Activated T-helper 1 cell treated with anti-CD3 and anti-CD28 coated beads, Interleukin-12 subunit alpha, Interleukin-12 subunit beta, Interleukin-2, Interleukin-4 antibody, amounts not matched to agents 30 ng/mL and 10 ng/mL and 1 ng/mL, durations not matched to agents 14 hours and 24 hours and 36 hours (primary cell): ENCODE measurements at regions not wholly inside any gene's neighbourhood (a gene's known extent, or its start where the extent isn't known, plus 50 kb on each side); places are given as distances from the start of the nearest gene placed in this dataset.

Experiments used
- DNase-seq: peaks from one replicate; pipeline ENCODE4 v3.0.0; 2021; ENCODE audit warnings: low spot score
- H3K27ac Mint-ChIP-seq: one replicate; pipeline ENCODE4 v1.8.0; 2021; ENCODE audit warnings: mild to moderate bottlenecking, mixed read lengths
- H3K27me3 Mint-ChIP-seq: one replicate; pipeline ENCODE4 v1.8.0; 2022; ENCODE audit warnings: mild to moderate bottlenecking, moderate library complexity, mixed read lengths; ENCODE audit not compliant: insufficient read depth
- H3K36me3 Mint-ChIP-seq: one replicate; pipeline ENCODE4 v1.8.0; 2021; ENCODE audit warnings: low read depth, mixed read lengths
- H3K4me1 Mint-ChIP-seq: one replicate; pipeline ENCODE4 v1.8.0; 2021; ENCODE audit warnings: low read depth, mixed read lengths
- H3K4me3 Mint-ChIP-seq: one replicate; pipeline ENCODE4 v1.8.0; 2021; ENCODE audit warnings: mild to moderate bottlenecking, moderate library complexity, mixed read lengths
- H3K9me3 Mint-ChIP-seq: one replicate; pipeline ENCODE4 v1.8.0; 2021; ENCODE audit warnings: mixed read lengths
- intact Hi-C: fragments of 100-400 bp; cut with micrococcal nuclease; formaldehyde crosslinking; loops from one replicate; pipeline ENCODE4 v1.15.1; 2024

DNA sequence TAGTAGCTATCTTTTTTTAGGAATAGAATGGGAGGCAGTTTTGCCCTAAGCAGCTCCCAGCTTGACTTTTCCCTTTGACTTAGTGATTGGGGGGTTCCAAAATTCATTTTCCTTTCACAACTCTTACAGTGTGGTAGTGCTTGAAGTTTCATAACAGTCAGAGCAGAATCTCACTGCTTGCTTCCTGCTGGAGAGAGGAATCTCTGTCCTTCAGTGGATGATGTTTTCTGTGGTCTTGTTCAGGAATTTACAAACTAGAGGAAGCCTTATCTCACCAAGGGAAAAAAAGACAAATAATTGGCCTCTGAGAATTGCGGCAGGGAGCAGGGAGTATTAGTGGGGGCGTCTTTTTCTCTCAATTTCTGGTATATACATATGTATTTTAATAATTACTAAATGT, 326.6 kb upstream of the C2CD4B start:
- intact Hi-C loops: no loop called here
- Mint-ChIP-seq H3K36me3 (no peaks in the 10 kb centered on the region), H3K9me3 (no peaks in the 10 kb centered on the region)

DNA sequence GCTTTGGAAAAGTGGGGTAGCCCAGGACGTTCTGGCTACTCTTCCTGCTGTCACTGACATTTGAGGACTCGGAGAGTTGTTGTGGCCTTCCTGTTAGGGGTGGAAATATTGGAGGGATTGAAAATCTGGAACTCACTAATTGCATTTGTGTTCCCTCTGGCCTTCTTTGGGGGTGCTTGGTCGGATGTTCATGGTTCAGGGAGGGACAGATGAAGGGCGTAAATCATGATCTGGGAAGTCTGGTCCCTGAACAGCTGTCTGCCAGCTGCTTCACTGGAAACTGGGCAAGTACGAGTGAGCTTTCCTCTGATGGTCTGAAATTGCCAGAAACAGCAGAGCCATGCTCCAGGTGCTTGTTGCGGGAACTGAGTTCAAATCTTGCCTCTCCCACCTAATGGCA, 327.8 kb upstream of the C2CD4B start:
- H3K9me3 Mint-ChIP-seq: no peaks in the 10 kb centered on the region
- no peaks in the 10 kb centered on the region for H3K4me1 Mint-ChIP-seq
- H3K4me3 Mint-ChIP-seq: no peak overlapping the region
- no peak for DNase-seq
- H3K27me3 Mint-ChIP-seq: peaks cover 6% of the 10 kb centered on the region
- no peaks in the 10 kb centered on the region for H3K36me3 Mint-ChIP-seq
- intact Hi-C loops: no loop called here
- no peak overlapping the region for H3K27ac Mint-ChIP-seq

More for the DNA sequence above, 326.6 kb upstream of the C2CD4B start:
- Mint-ChIP-seq H3K4me1 (no peaks in the 10 kb centered on the region), H3K27me3 (peaks cover 6% of the 10 kb centered on the region), H3K27ac (no peak overlapping the region), H3K4me3 (no peak overlapping the region)
- no peak for DNase-seq

DNA sequence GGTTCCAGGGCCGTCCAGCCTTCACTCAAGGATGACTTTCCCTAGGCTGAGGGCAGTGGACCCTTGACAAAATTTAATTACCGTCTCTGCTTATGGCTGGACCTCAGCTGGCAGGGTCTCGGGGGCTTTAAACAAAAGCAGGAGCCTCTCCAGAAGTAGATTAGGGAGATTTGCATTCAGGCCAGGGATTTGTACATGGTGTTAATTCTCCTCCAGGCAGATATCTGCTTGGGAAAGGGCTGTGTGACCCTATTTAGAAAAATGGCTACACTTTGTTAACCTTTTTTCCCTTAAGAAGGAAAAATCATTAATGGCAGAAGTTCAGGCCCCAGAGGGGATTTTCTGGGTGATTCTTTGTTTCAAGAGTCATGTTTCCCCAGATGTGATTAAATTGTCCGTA, 329.1 kb upstream of the C2CD4B start:
- intact Hi-C loops: no loop called here
- H3K36me3 Mint-ChIP-seq: no peaks in the 10 kb centered on the region
- H3K27ac Mint-ChIP-seq: no peak overlapping the region
- no peak for DNase-seq
- H3K9me3 Mint-ChIP-seq: no peaks in the 10 kb centered on the region
- H3K4me1 Mint-ChIP-seq: no peaks in the 10 kb centered on the region
- H3K4me3 Mint-ChIP-seq: no peak overlapping the region
- H3K27me3 Mint-ChIP-seq: peaks cover 5% of the 10 kb centered on the region

DNA sequence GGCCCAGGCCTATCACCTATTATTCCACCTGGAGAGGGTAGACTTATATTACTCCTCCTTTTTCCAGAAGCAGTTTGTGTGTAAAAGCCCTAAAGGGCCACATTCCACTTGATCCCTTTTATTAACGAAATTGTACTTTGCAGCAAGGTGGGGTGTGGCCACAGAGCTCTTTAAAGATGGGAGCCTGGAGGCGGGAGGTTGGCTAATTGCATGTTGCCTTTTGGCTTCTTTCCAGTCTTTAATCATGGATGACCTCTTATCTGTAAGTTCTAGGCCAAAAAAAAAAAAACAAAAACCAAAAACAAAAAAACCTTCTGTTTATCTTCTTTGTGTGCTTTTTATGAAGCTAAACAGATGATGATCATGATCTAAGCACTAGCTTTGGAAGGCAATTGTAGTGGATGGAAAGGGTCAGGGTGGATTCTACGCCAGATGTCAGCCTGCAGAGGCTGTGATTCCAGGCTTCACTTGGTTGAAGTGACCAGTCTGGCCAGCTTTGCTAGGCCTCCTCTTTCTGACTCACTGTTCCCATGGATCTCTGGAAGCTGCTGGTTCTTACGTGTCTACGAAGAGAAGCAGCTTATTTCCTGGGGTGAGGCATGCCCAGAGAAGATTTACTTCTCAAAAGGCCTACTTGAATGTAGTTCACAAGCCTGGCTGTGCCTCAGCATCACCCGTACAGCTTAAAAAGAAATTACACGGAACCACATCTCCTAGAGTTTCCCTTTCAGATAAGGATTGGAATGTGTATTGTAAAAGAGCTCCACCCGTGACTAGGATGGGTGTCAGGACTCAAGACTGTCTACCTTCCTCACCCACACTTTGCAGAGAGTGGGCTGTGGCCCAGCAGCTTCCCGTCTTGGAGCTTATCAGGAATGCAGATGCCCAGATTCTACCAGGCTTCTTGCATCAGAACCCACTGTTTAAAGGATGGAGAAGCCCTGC, 330.9 kb upstream of the C2CD4B start:
- no peaks in the 10 kb centered on the region for H3K36me3 Mint-ChIP-seq
- no peaks in the 10 kb centered on the region for H3K4me1 Mint-ChIP-seq
- H3K9me3 Mint-ChIP-seq: no peaks in the 10 kb centered on the region
- H3K27ac Mint-ChIP-seq: no peak overlapping the region
- intact Hi-C loops: no loop called here
- H3K27me3 Mint-ChIP-seq: peaks cover 4% of the 10 kb centered on the region
- no peak overlapping the region for H3K4me3 Mint-ChIP-seq
- DNase-seq: no peak

DNA sequence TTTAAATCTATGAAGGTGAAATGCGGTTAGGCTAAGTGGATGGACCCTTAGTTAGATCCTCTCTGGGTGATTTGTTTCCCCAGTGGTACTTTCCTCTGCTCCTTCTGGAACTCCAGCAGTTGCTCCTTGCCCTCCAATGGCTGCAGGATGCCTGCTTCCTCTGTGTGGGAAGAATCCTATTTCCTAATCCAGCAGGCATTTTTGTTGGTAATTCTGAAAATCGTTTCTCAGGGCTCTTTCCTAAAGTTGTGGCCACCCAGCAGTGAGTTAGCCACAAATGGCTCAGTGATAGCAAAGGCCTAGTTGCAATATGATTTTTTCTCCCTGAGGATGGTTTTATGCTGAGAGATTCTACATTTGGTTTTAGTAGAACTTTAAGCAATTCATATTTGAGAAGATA, 332.3 kb upstream of the C2CD4B start:
- Mint-ChIP-seq H3K4me3 (no peak overlapping the region), H3K27me3 (peaks cover 5% of the 10 kb centered on the region), H3K27ac (no peak overlapping the region)

DNA sequence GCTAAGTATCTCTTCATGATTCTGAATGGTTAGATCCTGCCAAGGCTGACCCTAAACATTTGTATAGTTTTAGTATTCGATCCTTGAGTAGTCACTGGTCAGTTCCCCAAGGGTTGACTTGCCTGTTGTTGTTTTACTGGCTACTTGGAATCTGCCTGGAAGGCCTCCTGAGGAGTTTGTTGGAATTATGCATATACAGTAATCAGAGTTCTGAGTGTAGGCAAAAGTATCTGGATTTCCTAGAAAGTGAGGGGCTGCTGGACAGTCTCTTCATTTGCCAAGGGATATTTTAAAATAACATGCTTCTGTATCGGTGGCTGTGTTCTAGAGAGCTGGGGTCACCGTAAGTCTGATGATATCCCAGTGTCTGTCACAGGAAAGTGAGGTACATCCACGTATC, 333.2 kb upstream of the C2CD4B start:
- H3K9me3 Mint-ChIP-seq: no peaks in the 10 kb centered on the region
- peaks cover 5% of the 10 kb centered on the region for H3K27me3 Mint-ChIP-seq
- H3K36me3 Mint-ChIP-seq: no peaks in the 10 kb centered on the region
- H3K4me3 Mint-ChIP-seq: no peak overlapping the region
- no peak for DNase-seq
- H3K4me1 Mint-ChIP-seq: no peaks in the 10 kb centered on the region
- intact Hi-C loops: no loop called here
- H3K27ac Mint-ChIP-seq: no peak overlapping the region

More for the DNA sequence above, 332.3 kb upstream of the C2CD4B start:
- intact Hi-C loops: no loop called here
- no peaks in the 10 kb centered on the region for H3K9me3 Mint-ChIP-seq
- no peak for DNase-seq
- no peaks in the 10 kb centered on the region for H3K4me1 Mint-ChIP-seq
- no peaks in the 10 kb centered on the region for H3K36me3 Mint-ChIP-seq

DNA sequence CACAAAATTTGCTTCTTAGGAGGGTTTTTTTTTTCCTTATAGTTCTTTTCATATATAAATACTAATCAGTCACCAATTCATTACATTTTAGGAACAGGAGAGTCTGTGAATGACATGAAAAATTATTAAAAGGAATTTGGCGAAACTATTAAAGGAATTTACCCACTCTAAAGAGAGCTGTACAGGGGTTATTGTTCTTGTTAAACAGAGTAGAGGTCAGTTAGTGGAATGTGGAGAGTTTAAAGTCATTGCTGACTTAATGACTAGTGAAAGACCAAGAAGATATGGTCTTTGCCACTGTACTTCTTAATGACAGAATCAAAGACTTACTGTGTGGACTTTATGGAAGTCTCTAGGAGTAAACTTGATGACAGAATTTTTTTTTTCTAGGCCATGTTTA, 333.6 kb upstream of the C2CD4B start:
- Mint-ChIP-seq H3K27ac (no peak overlapping the region), H3K36me3 (no peaks in the 10 kb centered on the region), H3K4me1 (no peaks in the 10 kb centered on the region), H3K27me3 (peaks cover 5% of the 10 kb centered on the region), H3K9me3 (no peaks in the 10 kb centered on the region), H3K4me3 (no peak overlapping the region)
- no peak for DNase-seq
- intact Hi-C loops: no loop called here

DNA sequence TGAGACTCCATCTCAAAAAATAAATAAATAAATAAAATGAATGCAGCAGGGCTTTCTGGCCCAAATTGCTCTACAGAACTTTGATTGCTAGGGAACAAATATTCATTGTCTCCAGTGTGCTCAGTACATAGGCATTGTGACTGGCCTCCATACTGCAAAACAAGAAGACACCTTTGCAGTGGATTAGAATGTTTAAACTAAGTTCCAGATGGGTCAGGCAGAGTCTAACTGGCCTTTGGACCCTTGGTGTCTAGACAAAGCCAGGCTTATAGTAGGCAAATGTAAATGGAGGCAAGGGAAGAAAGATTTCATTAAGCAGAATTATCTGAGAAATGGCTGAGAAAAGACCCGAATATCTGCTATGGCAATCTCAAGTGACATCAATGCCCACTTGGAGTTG, 335.2 kb upstream of the C2CD4B start:
- Mint-ChIP-seq H3K9me3 (no peaks in the 10 kb centered on the region), H3K4me1 (no peaks in the 10 kb centered on the region), H3K27me3 (peaks cover 5% of the 10 kb centered on the region), H3K4me3 (no peak overlapping the region), H3K27ac (no peak overlapping the region), H3K36me3 (no peaks in the 10 kb centered on the region)
- DNase-seq: no peak
- intact Hi-C loops: no loop called here

DNA sequence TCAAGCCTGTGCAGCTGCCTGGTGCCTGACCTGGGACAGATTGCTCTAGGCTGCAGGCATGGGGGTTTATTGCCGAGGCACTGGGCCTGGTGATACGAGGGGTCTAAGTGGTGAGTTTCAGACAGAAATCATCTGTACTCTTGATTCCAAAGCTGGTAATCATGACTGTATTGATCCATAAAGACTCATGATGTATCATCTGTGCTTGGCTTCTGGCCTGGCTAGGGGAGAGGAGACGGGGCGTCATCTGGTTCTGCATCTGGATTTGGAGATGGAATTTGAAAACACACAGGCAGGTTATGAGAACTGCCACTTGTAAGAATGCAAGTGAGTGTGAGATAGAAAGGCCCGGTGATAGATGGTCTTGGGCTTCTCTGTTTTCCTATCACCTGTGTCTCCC, 337.4 kb upstream of the C2CD4B start:
- no peak overlapping the region for H3K4me3 Mint-ChIP-seq
- DNase-seq: no peak
- intact Hi-C loops: no loop called here
- H3K36me3 Mint-ChIP-seq: no peaks in the 10 kb centered on the region
- no peak overlapping the region for H3K27ac Mint-ChIP-seq
- H3K9me3 Mint-ChIP-seq: no peaks in the 10 kb centered on the region
- peaks cover 4% of the 10 kb centered on the region for H3K27me3 Mint-ChIP-seq
- no peaks in the 10 kb centered on the region for H3K4me1 Mint-ChIP-seq

DNA sequence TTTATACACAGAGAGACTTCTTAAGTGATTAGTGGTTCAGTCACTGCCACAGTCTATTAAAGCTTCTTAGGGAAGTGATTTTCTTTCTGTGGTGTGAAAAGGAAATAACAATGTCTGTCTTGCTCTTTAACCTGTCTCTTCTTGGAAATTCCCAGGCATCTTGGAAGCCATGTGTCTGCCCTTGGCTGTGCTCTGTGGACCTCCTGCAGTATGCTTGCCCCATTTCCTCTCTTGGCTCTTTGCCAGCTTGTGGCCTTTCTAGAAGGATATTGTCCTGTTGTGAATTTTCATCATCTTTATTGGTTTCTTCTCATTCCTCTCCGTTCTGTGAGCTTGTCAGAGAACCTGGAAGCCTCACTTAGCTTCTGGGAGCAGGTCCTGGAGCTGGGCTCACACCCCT, 338.4 kb upstream of the C2CD4B start:
- Mint-ChIP-seq H3K27me3 (peaks cover 4% of the 10 kb centered on the region), H3K36me3 (no peaks in the 10 kb centered on the region)

DNA sequence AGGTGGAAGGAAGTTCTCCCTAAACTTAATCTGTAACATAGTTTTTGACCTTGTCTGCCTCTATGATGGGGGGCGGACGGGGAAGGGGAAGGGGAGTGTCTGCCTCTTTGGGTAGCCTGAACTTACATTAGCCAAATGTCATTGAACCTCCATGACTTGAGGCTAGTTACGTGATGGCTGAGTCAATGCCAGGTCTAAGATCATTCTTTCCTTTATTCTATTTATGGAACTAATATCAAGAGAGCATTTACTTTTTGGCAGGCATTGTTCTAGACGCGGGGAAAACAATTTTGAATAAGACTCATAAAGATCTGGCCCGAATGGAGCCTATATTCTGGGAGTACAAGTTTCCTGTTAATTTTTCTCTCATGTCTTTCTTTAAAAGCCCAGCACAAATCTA, 340.7 kb upstream of the C2CD4B start:
- Mint-ChIP-seq H3K36me3 (no peaks in the 10 kb centered on the region), H3K9me3 (no peaks in the 10 kb centered on the region), H3K4me1 (no peaks in the 10 kb centered on the region), H3K27ac (no peak overlapping the region), H3K27me3 (peaks cover 4% of the 10 kb centered on the region), H3K4me3 (no peak overlapping the region)
- no peak for DNase-seq
- intact Hi-C loops: loop anchor here (5.0 kb wide), 1 partner anchor 237 kb away; no protein-coding TSS in a partner anchor

More for the DNA sequence above, 338.4 kb upstream of the C2CD4B start:
- no peaks in the 10 kb centered on the region for H3K9me3 Mint-ChIP-seq
- no peak overlapping the region for H3K27ac Mint-ChIP-seq
- H3K4me1 Mint-ChIP-seq: no peaks in the 10 kb centered on the region
- no peak overlapping the region for H3K4me3 Mint-ChIP-seq
- no peak for DNase-seq
- intact Hi-C loops: no loop called here

DNA sequence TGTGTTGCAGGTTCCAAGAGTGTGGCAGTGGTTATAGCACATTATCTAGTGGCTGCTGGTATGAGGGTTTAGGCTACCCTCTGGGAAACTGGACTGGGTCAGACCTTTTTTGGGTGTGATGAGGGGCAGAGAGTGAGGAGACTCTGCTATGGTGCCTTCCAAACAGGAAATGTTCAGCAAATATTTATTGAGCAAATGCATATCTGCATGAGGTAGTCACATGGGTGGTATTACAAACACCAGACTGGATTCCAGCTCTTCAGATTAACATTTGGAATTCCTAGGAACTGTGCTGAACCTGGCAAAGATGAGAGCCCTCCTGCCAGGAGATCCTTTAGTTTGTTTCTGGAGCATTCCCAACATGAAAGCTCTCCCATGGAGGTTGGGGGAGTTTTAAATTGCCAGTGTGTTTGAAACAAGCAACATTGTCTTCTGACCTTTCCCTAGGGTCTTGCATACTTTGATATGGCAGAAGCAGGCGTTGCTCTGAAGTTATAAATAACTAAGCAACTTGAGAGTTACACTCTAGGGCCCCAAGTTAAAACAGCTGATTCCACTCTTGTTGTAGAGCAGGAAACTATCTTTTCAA, 341.2 kb upstream of the C2CD4B start:
- H3K4me1 Mint-ChIP-seq: no peaks in the 10 kb centered on the region
- H3K9me3 Mint-ChIP-seq: no peaks in the 10 kb centered on the region
- peaks cover 4% of the 10 kb centered on the region for H3K27me3 Mint-ChIP-seq
- intact Hi-C loops: loop anchor here (5.0 kb wide), 1 partner anchor 236 kb away; no protein-coding TSS in a partner anchor
- no peak overlapping the region for H3K4me3 Mint-ChIP-seq
- no peak overlapping the region for H3K27ac Mint-ChIP-seq
- no peak for DNase-seq
- no peaks in the 10 kb centered on the region for H3K36me3 Mint-ChIP-seq

DNA sequence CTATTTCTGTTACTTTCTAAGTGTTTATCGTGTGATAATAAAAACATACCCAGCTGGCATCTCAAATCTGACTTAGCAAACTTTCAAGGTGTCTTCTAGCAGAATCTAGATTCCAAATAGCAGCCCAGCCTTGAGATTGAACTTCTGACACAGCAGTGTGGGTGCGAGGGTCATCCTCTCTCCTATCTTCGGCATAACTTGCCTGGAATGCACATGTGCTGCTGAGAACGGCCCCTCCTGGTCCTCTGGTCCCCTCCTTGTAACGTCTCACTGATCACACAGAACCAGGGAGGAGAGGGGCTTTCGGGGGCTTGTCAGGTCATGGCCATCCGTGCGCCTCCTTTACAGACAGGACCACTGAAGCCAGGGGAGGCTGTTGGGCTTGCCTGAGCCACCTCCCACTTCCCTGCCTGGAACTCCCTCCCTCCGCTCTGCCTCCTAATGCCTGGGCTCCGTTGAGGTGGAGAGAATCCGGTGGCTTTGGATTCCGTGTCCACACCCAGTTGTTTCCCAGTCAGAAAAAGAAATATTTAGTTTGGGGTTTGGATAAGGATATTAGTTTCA, 344.4 kb upstream of the C2CD4B start:
- Mint-ChIP-seq H3K4me3 (no peak overlapping the region), H3K9me3 (no peaks in the 10 kb centered on the region), H3K27ac (no peak overlapping the region), H3K4me1 (no peaks in the 10 kb centered on the region), H3K27me3 (peaks cover 5% of the 10 kb centered on the region), H3K36me3 (no peaks in the 10 kb centered on the region)
- DNase-seq: no peak
- intact Hi-C loops: loop anchor here (5.0 kb wide), 1 partner anchor 233 kb away; no protein-coding TSS in a partner anchor
